Adipocyte (in vitro differentiated cells): ENCODE measurements at regions not wholly inside any gene's neighbourhood (a gene's known extent, or its start where the extent isn't known, plus 50 kb on each side); places are given as distances from the start of the nearest gene placed in this dataset.

ENCODE experiments used
- DNase-seq: peaks from one replicate; pipeline ENCODE4 v3.0.0-alpha.2; 2015; ENCODE audit warnings: low read depth
- H3K27me3 ChIP-seq: replicated peaks from 2 replicates; pipeline ENCODE4 v1.7.0; 2013; ENCODE audit warnings: mild to moderate bottlenecking, low read length, moderate library complexity; ENCODE audit not compliant: control insufficient read depth, insufficient read depth
- H3K36me3 ChIP-seq: 2 replicates; pipeline ENCODE4 v1.7.0; 2013; ENCODE audit warnings: low read length, mild to moderate bottlenecking, moderate library complexity; ENCODE audit not compliant: control insufficient read depth, insufficient read depth, severe bottlenecking
- H3K4me1 ChIP-seq: 2 replicates; pipeline ENCODE4 v1.7.0; 2013; ENCODE audit warnings: mild to moderate bottlenecking, low read length, moderate library complexity; ENCODE audit not compliant: control insufficient read depth, insufficient read depth
- H3K4me3 ChIP-seq: 2 replicates; pipeline ENCODE4 v1.7.0; 2013; ENCODE audit warnings: mild to moderate bottlenecking, low read length, moderate library complexity
- H3K9ac ChIP-seq: 2 replicates; pipeline ENCODE4 v1.7.0; 2013; ENCODE audit warnings: mild to moderate bottlenecking, low read length, moderate library complexity
- H3K9me3 ChIP-seq: 2 replicates; pipeline ENCODE4 v1.7.0; 2013; ENCODE audit warnings: mild to moderate bottlenecking, low read length, moderate library complexity; ENCODE audit not compliant: control insufficient read depth

GRCh38 chr3:68089572-68090011 lies 435.2 kb upstream of the SUCLG2 start:
- no peak for DNase-seq
- Histone ChIP-seq H3K4me3 (no peak overlapping the region), H3K27me3 (no peaks in the 10 kb centered on the region), H3K4me1 (no peaks in the 10 kb centered on the region), H3K9ac (no peak overlapping the region), H3K9me3 (no peaks in the 10 kb centered on the region), H3K36me3 (no peaks in the 10 kb centered on the region)

GRCh38 chr3:68088636-68089035 lies 434.2 kb upstream of the SUCLG2 start:
- Histone ChIP-seq H3K36me3 (no peaks in the 10 kb centered on the region), H3K4me3 (no peak overlapping the region), H3K9ac (no peak overlapping the region), H3K4me1 (no peaks in the 10 kb centered on the region), H3K27me3 (no peaks in the 10 kb centered on the region), H3K9me3 (no peaks in the 10 kb centered on the region)
- no peak for DNase-seq

- DNase-seq, result no peak
- H3K27me3 ChIP-seq, result no peaks in the 10 kb centered on the region
- no peaks in the 10 kb centered on the region for H3K36me3 ChIP-seq
- no peaks in the 10 kb centered on the region for H3K4me1 ChIP-seq
- no peaks in the 10 kb centered on the region for H3K9me3 ChIP-seq
- H3K9ac ChIP-seq, result no peak overlapping the region
- no peak overlapping the region for H3K4me3 ChIP-seq
Observed at GRCh38 chr3:68088216-68088615, 433.8 kb upstream of the SUCLG2 start.

- Histone ChIP-seq H3K4me3 (no peak overlapping the region), H3K27me3 (no peaks in the 10 kb centered on the region), H3K36me3 (no peaks in the 10 kb centered on the region), H3K9me3 (no peaks in the 10 kb centered on the region), H3K9ac (no peak overlapping the region), H3K4me1 (no peaks in the 10 kb centered on the region)
- DNase-seq, result no peak
Observed at GRCh38 chr3:68072062-68072461, 417.6 kb upstream of the SUCLG2 start.

GRCh38 chr3:68070186-68070585 lies 415.8 kb upstream of the SUCLG2 start:
- Histone ChIP-seq H3K9ac (no peak overlapping the region), H3K4me1 (no peaks in the 10 kb centered on the region), H3K9me3 (no peaks in the 10 kb centered on the region), H3K36me3 (no peaks in the 10 kb centered on the region), H3K4me3 (no peak overlapping the region), H3K27me3 (no peaks in the 10 kb centered on the region)
- no peak for DNase-seq

GRCh38 chr3:68067314-68067713 lies 412.9 kb upstream of the SUCLG2 start:
- Histone ChIP-seq H3K9me3 (no peaks in the 10 kb centered on the region), H3K27me3 (no peaks in the 10 kb centered on the region), H3K36me3 (no peaks in the 10 kb centered on the region), H3K9ac (no peak overlapping the region), H3K4me3 (no peak overlapping the region), H3K4me1 (no peaks in the 10 kb centered on the region)
- no peak for DNase-seq

- H3K36me3 ChIP-seq, result no peaks in the 10 kb centered on the region
- H3K9me3 ChIP-seq, result no peaks in the 10 kb centered on the region
- no peaks in the 10 kb centered on the region for H3K4me1 ChIP-seq
- no peaks in the 10 kb centered on the region for H3K27me3 ChIP-seq
- H3K4me3 ChIP-seq, result no peak overlapping the region
- no peak for DNase-seq
- no peak overlapping the region for H3K9ac ChIP-seq
Observed at GRCh38 chr3:68062926-68063325, 408.5 kb upstream of the SUCLG2 start.

- Histone ChIP-seq H3K9me3 (no peaks in the 10 kb centered on the region), H3K9ac (no peak overlapping the region), H3K4me1 (no peaks in the 10 kb centered on the region), H3K27me3 (no peaks in the 10 kb centered on the region), H3K4me3 (no peak overlapping the region), H3K36me3 (no peaks in the 10 kb centered on the region)
- no peak for DNase-seq
Observed at GRCh38 chr3:68060910-68061309, 406.5 kb upstream of the SUCLG2 start.

- H3K4me1 ChIP-seq, result no peaks in the 10 kb centered on the region
- no peak for DNase-seq
- H3K36me3 ChIP-seq, result no peaks in the 10 kb centered on the region
- no peaks in the 10 kb centered on the region for H3K27me3 ChIP-seq
- H3K9ac ChIP-seq, result no peak overlapping the region
- H3K9me3 ChIP-seq, result no peaks in the 10 kb centered on the region
- no peak overlapping the region for H3K4me3 ChIP-seq
Observed at GRCh38 chr3:68060191-68060590, 405.8 kb upstream of the SUCLG2 start.

- Histone ChIP-seq H3K9me3 (no peaks in the 10 kb centered on the region), H3K9ac (no peak overlapping the region), H3K4me1 (no peaks in the 10 kb centered on the region), H3K36me3 (no peaks in the 10 kb centered on the region), H3K4me3 (no peak overlapping the region), H3K27me3 (no peaks in the 10 kb centered on the region)
- no peak for DNase-seq
Observed at GRCh38 chr3:68059628-68060152, 405.3 kb upstream of the SUCLG2 start.

- H3K36me3 ChIP-seq, result no peaks in the 10 kb centered on the region
- no peaks in the 10 kb centered on the region for H3K4me1 ChIP-seq
- no peak overlapping the region for H3K9ac ChIP-seq
- DNase-seq, result no peak
- H3K4me3 ChIP-seq, result no peak overlapping the region
- no peaks in the 10 kb centered on the region for H3K27me3 ChIP-seq
- H3K9me3 ChIP-seq, result no peaks in the 10 kb centered on the region
Observed at GRCh38 chr3:68057637-68058320, 403.4 kb upstream of the SUCLG2 start.

- H3K9ac ChIP-seq, result no peak overlapping the region
- no peaks in the 10 kb centered on the region for H3K9me3 ChIP-seq
- H3K4me3 ChIP-seq, result no peak overlapping the region
- H3K36me3 ChIP-seq, result no peaks in the 10 kb centered on the region
- no peaks in the 10 kb centered on the region for H3K27me3 ChIP-seq
- no peaks in the 10 kb centered on the region for H3K4me1 ChIP-seq
- DNase-seq, result no peak
Observed at GRCh38 chr3:68056556-68056955, 402.1 kb upstream of the SUCLG2 start.
